ENCODE measurements at regions not wholly inside any gene's neighbourhood (a gene's known extent, or its start where the extent isn't known, plus 50 kb on each side); places are given as distances from the start of the nearest gene placed in this dataset.

DNA sequence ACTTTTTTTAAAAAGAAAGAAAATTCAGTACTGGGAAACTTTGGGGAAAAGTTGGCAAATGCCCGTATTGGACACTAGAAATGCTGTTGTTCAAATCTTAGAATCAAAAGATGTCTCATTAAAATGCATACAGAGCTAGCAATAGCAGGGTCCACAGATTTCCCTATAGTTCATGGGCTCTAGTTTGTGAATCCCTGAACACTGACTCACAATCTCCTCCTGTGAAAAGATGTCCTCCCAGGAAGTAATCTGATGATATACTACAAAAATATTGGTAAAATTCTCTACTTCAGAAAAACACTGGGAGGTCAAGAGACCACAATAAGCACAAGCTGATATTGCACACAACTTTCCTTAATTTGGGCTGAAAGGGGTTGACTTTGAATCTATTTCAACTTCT lies 568.4 kb upstream of the ZNF385D start:
- no peak for TF ChIP-seq POLR2AphosphoS5 (IDR thresholded peaks at IDR 0.05; ENCODE audit: borderline replicate concordance, low read depth, low read length)
- TF ChIP-seq EZH2 (IDR thresholded peaks at IDR 0.05), result no peak
- TF ChIP-seq FOXP2 (optimal IDR thresholded peaks at IDR 0.05; ENCODE audit: control extremely low read depth, extremely low read length, insufficient read depth), result no peak

All from SK-N-MC (cell line).